ENCODE measurements at regions not wholly inside any gene's neighbourhood (a gene's known extent, or its start where the extent isn't known, plus 50 kb on each side); places are given as distances from the start of the nearest gene placed in this dataset.

GRCh38 chr1:102799496-102799895 is 308.8 kb downstream of the COL11A1 start:
- TF ChIP-seq, protein P1, sequence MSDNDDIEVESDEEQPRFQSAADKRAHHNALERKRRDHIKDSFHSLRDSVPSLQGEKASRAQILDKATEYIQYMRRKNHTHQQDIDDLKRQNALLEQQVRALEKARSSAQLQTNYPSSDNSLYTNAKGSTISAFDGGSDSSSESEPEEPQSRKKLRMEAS (IDR thresholded peaks at IDR 0.05), result no peak
- TF ChIP-seq EP300 (IDR thresholded peaks at IDR 0.05; ENCODE audit: borderline replicate concordance) (no peak), CREB1 (IDR thresholded peaks at IDR 0.05; ENCODE audit: low read depth) (no peak), YY1 (IDR thresholded peaks at IDR 0.05; ENCODE audit: low read depth) (no peak)
